H9 (cell line): ENCODE measurements at regions not wholly inside any gene's neighbourhood (a gene's known extent, or its start where the extent isn't known, plus 50 kb on each side); places are given as distances from the start of the nearest gene placed in this dataset.

Experiments used
- DNase-seq: peaks from one replicate; pipeline ENCODE4 v3.0.0-alpha.2; 2017
- H2AFZ ChIP-seq: one replicate; pipeline ENCODE4 v1.6.1; 2013; ENCODE audit warnings: mild to moderate bottlenecking, low read length, control low read depth, moderate library complexity
- H2AK5ac ChIP-seq: 2 replicates; pipeline ENCODE4 v1.6.1; 2013; ENCODE audit warnings: low read length, control low read depth, mixed read lengths; ENCODE audit not compliant: insufficient read length
- H2BK120ac ChIP-seq: one replicate; pipeline ENCODE4 v1.6.1; 2013; ENCODE audit warnings: low read depth, mild to moderate bottlenecking, low read length, control low read depth, inconsistent platforms; ENCODE audit not compliant: poor library complexity, severe bottlenecking
- H2BK12ac ChIP-seq: 2 replicates; pipeline ENCODE4 v1.6.1; 2013; ENCODE audit warnings: low read length, control low read depth, mixed read lengths, low read depth; ENCODE audit not compliant: insufficient read length
- H2BK15ac ChIP-seq: 2 replicates; pipeline ENCODE4 v1.6.1; 2013; ENCODE audit warnings: low read depth, low read length, control low read depth
- H2BK20ac ChIP-seq: one replicate; pipeline ENCODE4 v1.6.1; 2013; ENCODE audit warnings: low read depth, mild to moderate bottlenecking, low read length, control low read depth, inconsistent platforms; ENCODE audit not compliant: poor library complexity, severe bottlenecking
- H2BK5ac ChIP-seq: 2 replicates; pipeline ENCODE4 v1.6.1; 2013; ENCODE audit warnings: low read length, control low read depth, mixed read lengths; ENCODE audit not compliant: insufficient read length
- H3K14ac ChIP-seq: 2 replicates; pipeline ENCODE4 v1.6.1; 2013; ENCODE audit warnings: low read length, control low read depth; ENCODE audit not compliant: insufficient read depth
- H3K18ac ChIP-seq: 2 replicates; pipeline ENCODE4 v1.6.1; 2013; ENCODE audit warnings: low read depth, mild to moderate bottlenecking, mixed read lengths, low read length, control low read depth; ENCODE audit not compliant: insufficient read length
- H3K23ac ChIP-seq: 2 replicates; pipeline ENCODE4 v1.6.1; 2013; ENCODE audit warnings: low read length, control low read depth, mixed read lengths, low read depth; ENCODE audit not compliant: insufficient read length
- H3K23me2 ChIP-seq: 2 replicates; pipeline ENCODE4 v1.6.1; 2013; ENCODE audit warnings: low read depth, mild to moderate bottlenecking, mixed read lengths, low read length, control low read depth; ENCODE audit not compliant: insufficient read length, poor library complexity, severe bottlenecking
- H3K27ac ChIP-seq: 2 replicates; pipeline ENCODE4 v1.5.1; 2013; ENCODE audit warnings: low read length, control low read depth, mixed read lengths, low read depth; ENCODE audit not compliant: insufficient read length
- H3K27me3 ChIP-seq: 2 replicates; pipeline ENCODE4 v1.6.1; 2013; ENCODE audit warnings: low read length, control low read depth, inconsistent platforms; ENCODE audit not compliant: insufficient read depth
- H3K4ac ChIP-seq: 2 replicates; pipeline ENCODE4 v1.6.1; 2013; ENCODE audit warnings: low read depth, mild to moderate bottlenecking, control low read depth, inconsistent platforms, low read length, moderate library complexity
- H3K4me1 ChIP-seq: 2 replicates; pipeline ENCODE4 v1.6.1; 2013; ENCODE audit warnings: low read length, control low read depth, inconsistent platforms; ENCODE audit not compliant: insufficient read depth
- H3K4me2 ChIP-seq: 2 replicates; pipeline ENCODE4 v1.6.1; 2013; ENCODE audit warnings: low read length, control low read depth, mixed read lengths; ENCODE audit not compliant: insufficient read length, insufficient read depth
- H3K56ac ChIP-seq: 2 replicates; pipeline ENCODE4 v1.6.1; 2013; ENCODE audit warnings: low read depth, mild to moderate bottlenecking, mixed read lengths, low read length, control low read depth; ENCODE audit not compliant: insufficient read length
- H3K79me1 ChIP-seq: 2 replicates; pipeline ENCODE4 v1.6.1; 2013; ENCODE audit warnings: low read depth, mild to moderate bottlenecking, moderate library complexity, low read length, control low read depth, inconsistent platforms; ENCODE audit not compliant: insufficient read depth, poor library complexity, severe bottlenecking
- H3K79me2 ChIP-seq: 2 replicates; pipeline ENCODE4 v1.6.1; 2013; ENCODE audit warnings: low read length, control low read depth, inconsistent platforms; ENCODE audit not compliant: insufficient read depth
- H3K9ac ChIP-seq: 2 replicates; pipeline ENCODE4 v1.6.1; 2013; ENCODE audit warnings: low read length, control low read depth, mixed read lengths; ENCODE audit not compliant: insufficient read length; ENCODE audit errors: extremely low read depth
- H3K9me3 ChIP-seq: one replicate; pipeline ENCODE4 v1.6.1; 2013; ENCODE audit warnings: low read depth, low read length, inconsistent platforms; ENCODE audit not compliant: control insufficient read depth
- H3T11ph ChIP-seq: one replicate; pipeline ENCODE4 v1.6.1; 2013; ENCODE audit warnings: mild to moderate bottlenecking, low read length, control low read depth, inconsistent platforms
- H4K20me1 ChIP-seq: one replicate; pipeline ENCODE4 v1.6.1; 2013; ENCODE audit not compliant: control insufficient read depth, insufficient read length, insufficient read depth
- H4K5ac ChIP-seq: 2 replicates; pipeline ENCODE4 v1.6.1; 2013; ENCODE audit warnings: low read depth, mild to moderate bottlenecking, mixed read lengths, low read length, control low read depth; ENCODE audit not compliant: insufficient read length
- H4K8ac ChIP-seq: replicated peaks from 2 replicates; pipeline ENCODE4 v1.6.1; 2013; ENCODE audit warnings: low read length, control low read depth, mixed read lengths, low read depth; ENCODE audit not compliant: insufficient read length
- H4K91ac ChIP-seq: 2 replicates; pipeline ENCODE4 v1.6.1; 2013; ENCODE audit warnings: low read depth, mild to moderate bottlenecking, moderate library complexity, mixed read lengths, low read length, control low read depth; ENCODE audit not compliant: insufficient read length
- H3K27ac Mint-ChIP-seq, 3 experiments: 2 replicates in 2 of 3; 3 replicates in 1 of 3; pipeline ENCODE4 v1.8.0; 2020 to 2021; ENCODE audit warnings: mixed read lengths in 3 of 3, mild to moderate bottlenecking in 1 of 3, moderate library complexity in 1 of 3
- H3K27me3 Mint-ChIP-seq: 2 replicates; pipeline ENCODE4 v1.8.0; 2021; ENCODE audit warnings: low read depth, mild to moderate bottlenecking, moderate library complexity, mixed read lengths
- H3K36me3 Mint-ChIP-seq, 3 experiments: 2 replicates in 2 of 3; 3 replicates in 1 of 3; pipeline ENCODE4 v1.8.0; 2020 to 2021; ENCODE audit warnings: low read depth in 3 of 3, mixed read lengths in 3 of 3; ENCODE audit not compliant: insufficient read depth in 1 of 3
- H3K4me1 Mint-ChIP-seq, 2 experiments: 2 replicates each; pipeline ENCODE4 v1.8.0; 2020; ENCODE audit warnings: mixed read lengths in 2 of 2
- H3K4me3 Mint-ChIP-seq, 2 experiments: 2 replicates in 1 of 2; 3 replicates in 1 of 2; pipeline ENCODE4 v1.8.0; 2020 to 2021; ENCODE audit warnings: mild to moderate bottlenecking in 2 of 2, mixed read lengths in 2 of 2, moderate library complexity in 1 of 2
- H3K9me3 Mint-ChIP-seq, 2 experiments: 2 replicates in 1 of 2; 3 replicates in 1 of 2; pipeline ENCODE4 v1.8.0; 2020; ENCODE audit warnings: mild to moderate bottlenecking in 2 of 2, mixed read lengths in 2 of 2, moderate library complexity in 1 of 2
- CTCF ChIP-seq: fragments of 200-600 bp; sonication (generic); conservative IDR thresholded peaks from 3 replicates; pipeline ENCODE4 v1.8.0; 2021; ENCODE audit warnings: antibody characterized with exemption, mild to moderate bottlenecking
- WGBS: extraction: QIAGEN DNeasy Blood & Tissue Kit; methylation state at CpG from one replicate; pipeline ENCODE4 v1.1.7; 2013; ENCODE audit warnings: missing lambda C conversion rate, low lambda C conversion rate, mixed read lengths; ENCODE audit not compliant: insufficient read length; ENCODE audit errors: extremely low coverage; 5-methylcytosine and 5-hydroxymethylcytosine counted together

DNA sequence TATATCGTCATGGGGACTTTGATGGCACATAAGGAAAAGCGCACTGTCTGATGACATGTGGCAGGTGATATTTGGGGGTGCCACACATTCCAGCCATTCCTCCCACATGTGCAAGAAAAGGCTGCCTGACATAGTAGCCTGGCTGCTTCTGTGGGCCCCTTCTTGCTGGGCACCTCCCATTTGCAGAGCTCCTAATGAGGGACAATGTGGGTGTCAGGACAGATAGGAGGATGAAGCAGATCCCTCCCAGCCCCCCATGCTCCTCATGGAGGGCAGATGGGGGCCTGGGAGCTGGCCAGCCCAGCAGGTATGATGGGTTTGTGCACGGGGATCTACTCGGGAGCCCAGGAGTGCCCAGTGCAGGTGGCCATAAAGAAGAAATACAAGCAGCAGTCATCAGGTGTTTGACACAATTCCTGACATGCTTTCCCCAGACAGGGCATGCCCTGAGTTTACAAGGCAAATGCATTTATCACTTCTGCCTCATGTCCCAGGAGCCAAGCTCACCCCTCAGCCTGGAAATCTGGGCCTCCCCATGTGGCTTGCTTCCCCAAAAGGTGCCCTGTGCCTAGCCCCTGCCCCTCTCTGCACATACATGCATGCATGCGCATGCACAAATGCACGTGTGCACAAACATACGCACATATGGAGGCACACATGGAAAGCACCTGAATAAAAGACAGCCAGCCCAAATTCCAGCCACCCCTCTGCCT lies 260.6 kb upstream of the RPL38 start:
- Histone ChIP-seq H3K56ac (no peak overlapping the region), H2BK120ac (no peak overlapping the region), H2AFZ (no peak overlapping the region), H3K4me2 (no peak overlapping the region), H3K18ac (no peak overlapping the region), H3K4ac (no peak overlapping the region), H3K14ac (no peak overlapping the region), H3K79me1 (no peaks in the 10 kb centered on the region), H4K5ac (no peak overlapping the region), H4K8ac (no peak overlapping the region), H3K9me3 (no peaks in the 10 kb centered on the region), H3K9ac (no peak overlapping the region), H2BK15ac (no peak overlapping the region), H3K23me2 (no peaks in the 10 kb centered on the region), H2BK20ac (no peak overlapping the region), H3T11ph (no peak overlapping the region), H3K27ac (no peak overlapping the region), H4K91ac (no peak overlapping the region), H4K20me1 (no peaks in the 10 kb centered on the region), H2BK12ac (no peak overlapping the region), H3K79me2 (no peaks in the 10 kb centered on the region), H3K4me1 (no peaks in the 10 kb centered on the region), H3K23ac (no peak overlapping the region), H3K27me3 (no peaks in the 10 kb centered on the region), H2BK5ac (no peak overlapping the region), H2AK5ac (no peak overlapping the region)
- DNase-seq = no peak
- no CpG with 5 or more reads among the region's 7 CpGs for WGBS
- Mint-ChIP-seq H3K4me1 (no peaks in the 10 kb centered on the region; a peak in 1 of 4 replicates), H3K27ac (no peak overlapping the region), H3K36me3 (no peaks in the 10 kb centered on the region; a peak in 1 of 7 replicates), H3K9me3 (no peaks in the 10 kb centered on the region; a peak in 1 of 5 replicates), H3K4me3 (no peak overlapping the region), H3K27me3 (peaks cover 44% of the 10 kb centered on the region)
- no peak for TF ChIP-seq CTCF
